Panc1 (cell line): ENCODE measurements at regions not wholly inside any gene's neighbourhood (a gene's known extent, or its start where the extent isn't known, plus 50 kb on each side); places are given as distances from the start of the nearest gene placed in this dataset.

Experiments
- CTCF ChIP-seq: fragments of 450-650 bp; IDR thresholded peaks from 2 replicates; pipeline ENCODE4 v1.5.1; 2017; ENCODE audit warnings: mild to moderate bottlenecking
- POLR2AphosphoS5 ChIP-seq: IDR thresholded peaks from 2 replicates; pipeline ENCODE4 v1.6.1; 2012; ENCODE audit warnings: mild to moderate bottlenecking, low read depth, low read length, moderate library complexity
- TF ChIP-seq, protein P1 (sequence below), 2 experiments: IDR thresholded peaks; 2 replicates each; pipeline ENCODE4 v1.6.1; 2011 to 2012; ENCODE audit warnings: low read depth in 2 of 2, control low read depth in 1 of 2, low read length in 1 of 2, mild to moderate bottlenecking in 1 of 2, moderate library complexity in 1 of 2; ENCODE audit not compliant: insufficient read depth in 1 of 2

GRCh38 chr2:221962186-221962585 is 336.6 kb downstream of the PAX3 start:
- TF ChIP-seq CTCF (no peak), POLR2AphosphoS5 (no peak)
- TF ChIP-seq, protein P1, sequence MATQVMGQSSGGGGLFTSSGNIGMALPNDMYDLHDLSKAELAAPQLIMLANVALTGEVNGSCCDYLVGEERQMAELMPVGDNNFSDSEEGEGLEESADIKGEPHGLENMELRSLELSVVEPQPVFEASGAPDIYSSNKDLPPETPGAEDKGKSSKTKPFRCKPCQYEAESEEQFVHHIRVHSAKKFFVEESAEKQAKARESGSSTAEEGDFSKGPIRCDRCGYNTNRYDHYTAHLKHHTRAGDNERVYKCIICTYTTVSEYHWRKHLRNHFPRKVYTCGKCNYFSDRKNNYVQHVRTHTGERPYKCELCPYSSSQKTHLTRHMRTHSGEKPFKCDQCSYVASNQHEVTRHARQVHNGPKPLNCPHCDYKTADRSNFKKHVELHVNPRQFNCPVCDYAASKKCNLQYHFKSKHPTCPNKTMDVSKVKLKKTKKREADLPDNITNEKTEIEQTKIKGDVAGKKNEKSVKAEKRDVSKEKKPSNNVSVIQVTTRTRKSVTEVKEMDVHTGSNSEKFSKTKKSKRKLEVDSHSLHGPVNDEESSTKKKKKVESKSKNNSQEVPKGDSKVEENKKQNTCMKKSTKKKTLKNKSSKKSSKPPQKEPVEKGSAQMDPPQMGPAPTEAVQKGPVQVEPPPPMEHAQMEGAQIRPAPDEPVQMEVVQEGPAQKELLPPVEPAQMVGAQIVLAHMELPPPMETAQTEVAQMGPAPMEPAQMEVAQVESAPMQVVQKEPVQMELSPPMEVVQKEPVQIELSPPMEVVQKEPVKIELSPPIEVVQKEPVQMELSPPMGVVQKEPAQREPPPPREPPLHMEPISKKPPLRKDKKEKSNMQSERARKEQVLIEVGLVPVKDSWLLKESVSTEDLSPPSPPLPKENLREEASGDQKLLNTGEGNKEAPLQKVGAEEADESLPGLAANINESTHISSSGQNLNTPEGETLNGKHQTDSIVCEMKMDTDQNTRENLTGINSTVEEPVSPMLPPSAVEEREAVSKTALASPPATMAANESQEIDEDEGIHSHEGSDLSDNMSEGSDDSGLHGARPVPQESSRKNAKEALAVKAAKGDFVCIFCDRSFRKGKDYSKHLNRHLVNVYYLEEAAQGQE (IDR thresholded peaks at IDR 0.05; ENCODE audit: insufficient read depth in 1 of 2, low read depth in 2 of 2, low read length in 1 of 2) = no peak
